Ureter (tissue), 1 donor: ENCODE measurements at regions not wholly inside any gene's neighbourhood (a gene's known extent, or its start where the extent isn't known, plus 50 kb on each side); places are given as distances from the start of the nearest gene placed in this dataset.
A peak's percentile ranks its signal among the peaks of the same experiment; 100 is the strongest.
"Not testable (repeated sequence)": the region's sequence is repeated elsewhere in the genome, so short reads cannot be mapped to it uniquely, and the experiment has no call there.

Experiments
- DNase-seq: peaks from one replicate; pipeline ENCODE4 v3.0.0-alpha.2; 2020; ENCODE audit warnings: low spot score
- donor health status: DM: yes; HTN: yes; CAD: no.

GRCh38 chr6:166724576-166724975 lies 97.5 kb upstream of the RPS6KA2 start:
- no peak for DNase-seq

GRCh38 chr6:166722785-166723184 lies 95.7 kb upstream of the RPS6KA2 start:
- no peak for DNase-seq

GRCh38 chr6:166721576-166721975 lies 94.5 kb upstream of the RPS6KA2 start:
- no peak for DNase-seq

- DNase-seq = no peak
Measured at GRCh38 chr6:166720856-166721255, 93.8 kb upstream of the RPS6KA2 start.

DNA sequence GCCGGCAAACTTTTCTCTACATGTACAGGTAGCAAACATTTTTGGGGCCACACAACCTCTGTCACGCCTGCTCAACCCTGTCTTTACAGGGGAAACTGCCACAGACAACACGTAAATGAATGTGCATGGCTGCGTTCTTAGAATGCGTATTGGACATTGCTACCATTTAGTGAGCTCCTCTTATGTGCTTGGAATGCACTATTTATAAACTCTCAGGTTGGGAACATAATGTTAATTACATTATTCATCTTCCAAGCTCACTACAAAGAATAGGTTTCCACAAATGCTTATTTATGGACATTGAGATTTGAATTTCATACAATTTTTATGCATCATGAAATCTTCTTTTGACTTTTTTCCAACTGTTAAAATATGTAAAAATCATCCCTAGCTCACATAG lies 92.0 kb upstream of the RPS6KA2 start:
- DNase-seq = no peak

GRCh38 chr6:166718516-166718915 lies 91.5 kb upstream of the RPS6KA2 start:
- no peak for DNase-seq

- no peak for DNase-seq
Measured at GRCh38 chr6:166716910-166717617, 90.0 kb upstream of the RPS6KA2 start.

DNA sequence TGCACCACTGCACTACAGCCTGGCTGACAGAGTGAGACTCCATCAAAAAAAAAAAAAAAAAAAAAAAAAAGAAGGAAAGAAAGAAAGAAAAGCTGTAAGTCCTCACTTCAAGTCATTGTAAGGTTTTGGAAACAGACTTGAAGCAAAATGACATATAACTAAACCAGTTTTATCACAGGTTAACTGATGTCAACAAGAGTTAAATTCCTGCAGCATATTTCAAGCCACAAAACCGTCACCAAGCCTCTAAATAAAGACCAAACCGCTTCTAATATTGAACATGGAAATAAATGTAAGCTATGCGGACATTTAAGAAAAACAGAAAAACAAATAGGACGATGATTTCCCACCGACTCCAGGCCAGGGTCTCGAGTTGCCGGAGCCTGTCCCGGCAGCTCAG lies 88.9 kb upstream of the RPS6KA2 start:
- DNase-seq = no peak

GRCh38 chr6:166715065-166715464 lies 88.0 kb upstream of the RPS6KA2 start:
- no peak for DNase-seq

- no peak for DNase-seq
Measured at GRCh38 chr6:166714581-166714980, 87.5 kb upstream of the RPS6KA2 start.

DNA sequence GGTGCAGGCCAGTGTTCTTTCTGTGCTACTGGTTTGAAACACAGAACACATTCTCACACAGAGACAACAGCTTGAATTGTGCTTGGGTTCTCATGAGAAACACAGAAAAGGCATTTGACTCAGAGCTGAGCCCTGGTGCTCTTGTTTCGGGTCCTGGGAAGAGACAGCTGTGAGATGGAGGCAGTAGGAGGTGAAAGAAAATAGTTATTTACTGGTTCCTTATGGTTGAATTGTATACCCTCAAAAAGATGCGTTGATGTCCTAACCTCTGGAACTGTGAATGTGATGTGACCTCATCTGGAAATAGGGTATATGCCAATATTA lies 87.1 kb upstream of the RPS6KA2 start:
- no peak for DNase-seq

DNA sequence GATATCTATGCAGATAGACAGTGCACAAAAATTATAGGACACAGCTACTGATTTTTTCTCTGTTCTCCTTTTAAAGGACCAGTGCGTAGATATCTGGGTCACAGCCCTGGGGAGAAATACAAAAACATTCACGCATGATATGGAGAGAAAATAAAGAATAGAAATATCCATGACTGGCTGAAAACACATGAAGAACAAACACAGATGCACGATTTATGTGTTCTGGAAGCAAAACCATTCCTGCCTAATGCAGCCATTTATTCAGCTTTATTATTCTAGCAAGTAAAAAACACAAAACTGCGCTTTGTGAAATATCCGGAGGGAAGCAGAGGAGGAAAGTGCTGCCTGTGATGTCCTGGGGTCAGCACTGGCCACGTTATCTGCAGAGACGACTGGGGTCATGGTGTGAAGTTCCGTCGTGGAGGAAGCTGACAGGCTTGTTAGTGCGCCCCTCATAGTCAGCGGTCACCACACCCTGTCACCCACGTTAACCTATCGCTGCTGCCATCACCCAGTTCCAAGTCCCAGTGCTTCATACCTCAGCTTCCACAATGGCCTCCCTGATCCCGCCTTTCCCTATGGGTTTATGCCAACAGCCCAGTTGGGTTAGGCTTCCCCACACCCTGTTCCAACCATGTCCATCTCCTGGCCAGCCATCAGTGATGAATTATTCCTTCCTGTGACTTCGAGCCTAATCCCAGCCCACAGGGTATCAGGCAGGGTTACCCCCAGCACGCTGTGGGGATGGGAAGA lies 86.6 kb upstream of the RPS6KA2 start:
- no peak for DNase-seq

GRCh38 chr6:166712286-166713228 lies 85.5 kb upstream of the RPS6KA2 start:
- DNase-seq = no peak

DNA sequence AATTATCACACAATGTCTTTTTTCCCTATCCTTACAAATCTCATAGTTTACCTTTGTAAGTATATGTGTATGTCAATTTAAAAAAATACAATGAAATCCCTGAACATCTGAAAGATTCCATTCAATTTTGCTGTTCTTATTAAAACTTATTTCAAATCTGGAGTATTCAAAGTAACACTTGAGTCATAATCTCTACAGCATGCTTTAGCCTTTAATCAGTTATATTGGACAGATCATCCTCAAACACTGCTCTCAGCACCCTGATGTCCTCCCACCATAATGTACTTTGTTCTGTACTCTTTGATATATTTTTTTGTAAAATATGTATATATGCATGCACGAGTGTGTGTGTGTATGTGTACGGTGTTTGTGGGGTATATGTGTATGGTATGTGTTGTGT lies 83.0 kb upstream of the RPS6KA2 start:
- DNase-seq = no peak

- no peak for DNase-seq
Measured at GRCh38 chr6:166708460-166708859, 81.4 kb upstream of the RPS6KA2 start.

DNA sequence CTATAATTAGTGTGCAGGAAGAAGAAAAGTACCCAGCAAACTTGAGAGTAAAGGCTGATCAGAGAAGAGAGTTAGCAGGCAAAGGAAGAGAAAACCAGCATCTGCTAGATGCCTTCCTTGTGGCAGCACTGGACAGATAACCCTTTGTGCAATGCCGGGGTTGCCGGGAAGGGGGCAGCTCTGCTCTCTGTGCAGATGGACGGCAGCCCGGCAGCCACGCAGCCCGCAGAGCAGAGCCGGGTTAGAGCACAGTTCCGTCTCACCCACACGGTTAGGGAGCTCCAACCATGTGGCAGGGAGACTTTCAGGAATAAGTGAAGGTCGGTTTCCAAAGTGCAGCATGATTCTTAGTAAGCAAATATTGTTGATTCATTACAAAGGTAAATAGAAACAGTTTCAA lies 80.0 kb upstream of the RPS6KA2 start:
- peak; percentile 54 for DNase-seq

DNA sequence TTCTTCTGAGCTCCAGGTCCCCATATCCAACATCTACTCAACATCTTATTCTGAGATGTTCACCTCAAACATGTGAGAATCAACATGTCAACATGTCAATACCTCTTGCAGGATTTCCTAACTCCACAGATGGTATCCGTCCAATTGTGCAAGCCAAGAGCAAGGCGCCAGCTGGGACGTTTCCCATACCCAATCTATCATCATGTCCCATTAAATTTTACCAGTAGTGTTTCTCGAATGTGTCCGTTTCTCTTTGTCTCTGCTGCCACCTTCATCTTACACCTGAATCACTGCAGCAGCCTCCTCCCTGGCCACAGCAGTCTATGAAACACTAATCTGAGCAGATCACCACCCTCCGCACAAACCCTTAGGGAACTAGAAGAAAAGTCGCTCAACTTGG lies 78.0 kb upstream of the RPS6KA2 start:
- no peak for DNase-seq

DNA sequence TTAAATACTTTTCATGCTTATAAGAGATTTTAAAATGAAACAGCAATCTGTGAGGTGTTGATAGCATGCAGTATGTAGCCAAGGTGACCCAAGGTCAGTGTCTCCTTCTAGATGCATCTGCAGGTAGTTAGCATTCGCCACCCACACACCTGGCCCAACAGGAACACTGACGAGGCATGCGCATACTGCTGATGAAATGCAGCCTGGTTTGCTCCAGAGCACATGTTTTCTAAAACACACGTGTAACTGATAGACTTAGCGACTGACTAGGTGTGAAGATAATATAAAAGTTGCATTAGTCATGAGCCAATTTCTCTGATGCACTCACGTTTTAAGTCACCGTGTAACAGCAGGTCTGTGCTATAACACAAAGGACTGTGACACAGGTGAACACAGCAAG lies 77.1 kb upstream of the RPS6KA2 start:
- no peak for DNase-seq

GRCh38 chr6:166703149-166703710 lies 76.2 kb upstream of the RPS6KA2 start:
- no peak for DNase-seq

DNA sequence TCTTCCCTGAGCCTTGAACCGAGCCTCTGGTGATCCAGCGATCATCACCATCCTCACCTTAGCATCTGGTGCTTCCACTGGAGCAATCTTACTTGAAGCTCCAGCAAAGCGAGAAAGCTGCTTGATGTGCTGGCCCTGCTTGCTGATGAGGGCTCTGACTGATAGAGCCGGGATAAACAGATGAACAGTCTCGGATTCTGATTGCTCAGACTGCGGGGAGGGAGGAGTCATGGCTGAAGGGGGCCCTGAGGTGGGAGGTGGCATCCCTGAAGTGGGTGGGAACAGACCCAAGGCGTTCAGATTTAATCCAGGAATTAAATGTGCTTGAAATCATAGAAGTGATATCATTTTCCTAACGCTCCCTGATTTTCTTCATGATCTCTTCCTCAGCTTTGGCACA lies 74.4 kb upstream of the RPS6KA2 start:
- DNase-seq = not testable (repeated sequence)

- not testable (repeated sequence) for DNase-seq
Measured at GRCh38 chr6:166700871-166701270, 73.8 kb upstream of the RPS6KA2 start.

DNA sequence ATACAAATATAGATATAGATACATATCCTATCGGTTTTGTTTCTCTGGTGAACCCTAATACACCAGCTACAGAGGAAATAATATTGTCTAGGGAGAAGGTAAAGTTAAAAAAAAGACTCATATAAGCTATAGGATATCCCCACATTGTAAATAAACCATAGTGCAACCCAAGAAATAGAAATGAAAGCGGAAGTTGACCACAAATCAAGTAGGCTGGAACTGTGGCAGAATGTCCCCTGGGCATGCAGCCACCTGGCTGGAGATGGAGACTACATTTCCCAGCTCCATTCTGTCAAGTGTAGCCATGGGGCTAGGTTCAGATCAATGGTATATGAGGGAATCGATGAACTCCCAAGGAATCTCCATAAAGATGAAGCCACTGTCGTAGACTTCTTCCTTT lies 70.1 kb upstream of the RPS6KA2 start:
- DNase-seq = no peak
